BLaER1 treated with 17β-estradiol and CSF1 and Interleukin-3, amounts not matched to agents 10 nM and 100 nM (cell line): ENCODE measurements at regions not wholly inside any gene's neighbourhood (a gene's known extent, or its start where the extent isn't known, plus 50 kb on each side); places are given as distances from the start of the nearest gene placed in this dataset.

ENCODE experiments used
- H3K27ac ChIP-seq, 11 experiments: shearing (Covaris generic); formaldehyde crosslinking; 2 replicates each; pipeline ENCODE4 v1.8.1; 2022
- H3K27me3 ChIP-seq, 11 experiments: shearing (Covaris generic); formaldehyde crosslinking; 2 replicates each; pipeline ENCODE4 v1.8.1; 2022
- H3K36me3 ChIP-seq, 11 experiments: shearing (Covaris generic); formaldehyde crosslinking; 2 replicates each; pipeline ENCODE4 v1.8.1; 2022
- H3K4me1 ChIP-seq, 10 experiments: shearing (Covaris generic); formaldehyde crosslinking; 2 replicates each; pipeline ENCODE4 v1.8.1; 2022
- H3K4me2 ChIP-seq, 11 experiments: shearing (Covaris generic); formaldehyde crosslinking; 2 replicates each; pipeline ENCODE4 v1.8.1; 2022
- H3K4me3 ChIP-seq, 10 experiments: shearing (Covaris generic); formaldehyde crosslinking; 2 replicates each; pipeline ENCODE4 v1.8.1; 2022
- H3K9ac ChIP-seq, 11 experiments: shearing (Covaris generic); formaldehyde crosslinking; 2 replicates each; pipeline ENCODE4 v1.8.1; 2022
- H3K9me3 ChIP-seq, 11 experiments: shearing (Covaris generic); formaldehyde crosslinking; replicated peaks in 1 of 11; 2 replicates each; pipeline ENCODE4 v1.8.1; 2022
- H4K20me1 ChIP-seq, 11 experiments: shearing (Covaris generic); formaldehyde crosslinking; 2 replicates each; pipeline ENCODE4 v1.8.1; 2022
- Cebpa-rat ChIP-seq, 11 experiments: shearing (Covaris generic); IDR thresholded peaks; 2 replicates each; pipeline ENCODE4 v1.8.1; 2022

DNA sequence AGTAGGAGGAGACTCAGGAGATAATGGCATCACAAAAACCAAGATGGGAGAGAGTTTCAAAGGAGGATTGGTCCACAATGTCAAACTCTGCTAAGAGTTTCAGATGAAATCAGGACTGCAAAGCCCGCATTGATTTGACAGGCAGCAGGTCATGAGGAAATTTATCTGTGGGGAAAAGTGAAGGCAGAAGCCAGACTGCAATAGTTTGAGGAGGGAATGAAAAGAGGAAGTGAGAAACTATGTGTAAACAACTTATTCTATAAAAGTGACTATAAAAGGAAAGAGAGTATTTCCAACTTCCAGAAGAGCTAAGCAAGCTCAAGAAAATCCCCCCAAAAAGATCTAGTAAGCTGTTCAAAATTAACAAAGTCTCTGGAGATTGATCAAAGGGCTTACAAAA is 66.3 kb upstream of the DGKK start:
- Histone ChIP-seq H3K27me3 (peaks cover 69 to 94% (median 89%) of the 10 kb centered on the region in 11 experiments), H3K4me1 (peaks cover 8 to 24% (median 19%) of the 10 kb centered on the region in 10 experiments; a peak in 18 of 20 replicates), H3K9ac (peak overlapping the region in 1 of 11 experiments; percentile 21; a peak in 1 of 22 replicates), H3K4me3 (no peak overlapping the region), H3K9me3 (peaks cover 17 to 53% (median 30%) of the 10 kb centered on the region in 11 experiments), H3K27ac (peak overlapping the region in 10 of 11 experiments; percentile 15 to 67 (median 58); a peak in 16 of 22 replicates), H3K36me3 (no peaks in the 10 kb centered on the region), H3K4me2 (peak overlapping the region; percentile 12 to 56 (median 38); a peak in 16 of 22 replicates), H4K20me1 (no peaks in the 10 kb centered on the region)
- peak in 2 of 11 experiments; percentile 43 to 52; a peak in 3 of 22 replicates for TF ChIP-seq Cebpa-rat (IDR thresholded peaks at IDR 0.05)
